GM12875 (cell line): ENCODE measurements at regions not wholly inside any gene's neighbourhood (a gene's known extent, or its start where the extent isn't known, plus 50 kb on each side); places are given as distances from the start of the nearest gene placed in this dataset.
"Not testable (repeated sequence)": the region's sequence is repeated elsewhere in the genome, so short reads cannot be mapped to it uniquely, and the experiment has no call there.

Source experiments
- H3K4me3 ChIP-seq: one replicate; pipeline ENCODE4 v1.5.1; 2011; ENCODE audit warnings: low read depth, low read length, control low read depth
- CTCF ChIP-seq: IDR thresholded peaks from 2 replicates; pipeline ENCODE4 v1.5.1; 2011; ENCODE audit warnings: low read depth, mild to moderate bottlenecking, control low read depth, inconsistent platforms, low read length, moderate library complexity, borderline replicate concordance; ENCODE audit not compliant: insufficient read depth

GRCh38 chr10:123270221-123270620 is 116.0 kb downstream of the BUB3 start:
- H3K4me3 ChIP-seq = no peak overlapping the region
- TF ChIP-seq CTCF = no peak

GRCh38 chr10:123270806-123271205 is 116.6 kb downstream of the BUB3 start:
- no peak for TF ChIP-seq CTCF
- no peak overlapping the region for H3K4me3 ChIP-seq

GRCh38 chr10:123272171-123272570 is 118.0 kb downstream of the BUB3 start:
- TF ChIP-seq CTCF = 0 out of 2 replicates have a peak, but pooled peaks have one; percentile 1
- H3K4me3 ChIP-seq = no peak overlapping the region

- H3K4me3 ChIP-seq = no peak overlapping the region
- TF ChIP-seq CTCF = no peak
These were observed 120.3 kb downstream of the BUB3 start for GRCh38 chr10:123274306-123275135.

- no peak overlapping the region for H3K4me3 ChIP-seq
These were observed 120.9 kb downstream of the BUB3 start for GRCh38 chr10:123275136-123275564.

GRCh38 chr10:123278445-123278844 is 124.2 kb downstream of the BUB3 start:
- no peak overlapping the region for H3K4me3 ChIP-seq
- no peak for TF ChIP-seq CTCF

More at GRCh38 chr10:123275136-123275564, 120.9 kb downstream of the BUB3 start:
- no peak for TF ChIP-seq CTCF

GRCh38 chr10:123283371-123283770 is 129.2 kb downstream of the BUB3 start:
- H3K4me3 ChIP-seq = not testable (repeated sequence)
